ENCODE measurements at regions not wholly inside any gene's neighbourhood (a gene's known extent, or its start where the extent isn't known, plus 50 kb on each side); places are given as distances from the start of the nearest gene placed in this dataset.
"Not testable (repeated sequence)": the region's sequence is repeated elsewhere in the genome, so short reads cannot be mapped to it uniquely, and the experiment has no call there.

DNA sequence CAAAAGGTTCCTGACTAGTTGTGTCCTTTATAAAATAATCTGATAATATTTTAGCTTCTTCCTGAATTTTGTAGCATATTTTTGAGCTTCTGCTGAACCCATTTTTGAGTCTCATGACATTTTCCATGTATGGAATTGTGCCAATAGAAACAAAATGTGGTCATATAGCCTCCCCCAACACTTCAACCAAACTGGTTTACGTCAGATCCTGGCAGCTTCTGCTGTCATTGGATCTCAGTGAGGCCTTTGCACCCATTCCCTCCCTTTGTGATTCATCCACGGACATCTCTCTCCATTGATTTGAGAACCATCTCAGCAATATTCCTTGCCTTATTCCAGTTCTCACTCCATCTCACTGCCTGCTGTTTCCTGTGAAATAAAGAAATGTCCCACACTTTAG, 128.0 kb downstream of the GPCPD1 start:
- peak; percentile 63 for DNase-seq (ENCODE audit: low read depth)
- TF ChIP-seq, protein P1, sequence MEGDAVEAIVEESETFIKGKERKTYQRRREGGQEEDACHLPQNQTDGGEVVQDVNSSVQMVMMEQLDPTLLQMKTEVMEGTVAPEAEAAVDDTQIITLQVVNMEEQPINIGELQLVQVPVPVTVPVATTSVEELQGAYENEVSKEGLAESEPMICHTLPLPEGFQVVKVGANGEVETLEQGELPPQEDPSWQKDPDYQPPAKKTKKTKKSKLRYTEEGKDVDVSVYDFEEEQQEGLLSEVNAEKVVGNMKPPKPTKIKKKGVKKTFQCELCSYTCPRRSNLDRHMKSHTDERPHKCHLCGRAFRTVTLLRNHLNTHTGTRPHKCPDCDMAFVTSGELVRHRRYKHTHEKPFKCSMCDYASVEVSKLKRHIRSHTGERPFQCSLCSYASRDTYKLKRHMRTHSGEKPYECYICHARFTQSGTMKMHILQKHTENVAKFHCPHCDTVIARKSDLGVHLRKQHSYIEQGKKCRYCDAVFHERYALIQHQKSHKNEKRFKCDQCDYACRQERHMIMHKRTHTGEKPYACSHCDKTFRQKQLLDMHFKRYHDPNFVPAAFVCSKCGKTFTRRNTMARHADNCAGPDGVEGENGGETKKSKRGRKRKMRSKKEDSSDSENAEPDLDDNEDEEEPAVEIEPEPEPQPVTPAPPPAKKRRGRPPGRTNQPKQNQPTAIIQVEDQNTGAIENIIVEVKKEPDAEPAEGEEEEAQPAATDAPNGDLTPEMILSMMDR (conservative IDR thresholded peaks at IDR 0.05; ENCODE audit: control insufficient read depth, insufficient read depth, low read depth, low read length): no peak
- no peak overlapping the region for H3K4me3 ChIP-seq (ENCODE audit: control insufficient read depth, low read depth, low read length)

DNA sequence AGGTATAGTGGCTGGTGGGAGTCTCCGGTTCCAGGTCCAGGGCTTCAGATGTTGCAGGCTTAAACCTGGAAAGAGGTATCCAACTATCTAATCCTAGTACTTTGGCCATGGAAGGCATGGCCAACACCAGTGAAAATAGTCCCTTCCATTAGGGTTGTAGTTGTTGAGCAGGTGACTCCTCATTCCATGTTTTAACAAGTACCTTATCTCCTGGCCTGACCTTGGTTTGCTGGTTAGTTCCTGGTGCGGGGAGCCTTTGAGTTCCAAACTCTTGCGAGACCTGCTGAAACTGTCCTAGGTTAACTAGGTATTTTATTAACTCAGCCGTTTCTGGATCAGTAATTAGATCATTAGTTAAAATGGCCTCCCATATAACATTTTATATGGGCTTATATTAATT, 128.9 kb downstream of the GPCPD1 start:
- H3K4me3 ChIP-seq (ENCODE audit: control insufficient read depth, low read depth, low read length): no peak overlapping the region
- TF ChIP-seq, protein P1 (conservative IDR thresholded peaks at IDR 0.05; ENCODE audit: control insufficient read depth, insufficient read depth, low read depth, low read length): no peak
- DNase-seq (ENCODE audit: low read depth): no peak

DNA sequence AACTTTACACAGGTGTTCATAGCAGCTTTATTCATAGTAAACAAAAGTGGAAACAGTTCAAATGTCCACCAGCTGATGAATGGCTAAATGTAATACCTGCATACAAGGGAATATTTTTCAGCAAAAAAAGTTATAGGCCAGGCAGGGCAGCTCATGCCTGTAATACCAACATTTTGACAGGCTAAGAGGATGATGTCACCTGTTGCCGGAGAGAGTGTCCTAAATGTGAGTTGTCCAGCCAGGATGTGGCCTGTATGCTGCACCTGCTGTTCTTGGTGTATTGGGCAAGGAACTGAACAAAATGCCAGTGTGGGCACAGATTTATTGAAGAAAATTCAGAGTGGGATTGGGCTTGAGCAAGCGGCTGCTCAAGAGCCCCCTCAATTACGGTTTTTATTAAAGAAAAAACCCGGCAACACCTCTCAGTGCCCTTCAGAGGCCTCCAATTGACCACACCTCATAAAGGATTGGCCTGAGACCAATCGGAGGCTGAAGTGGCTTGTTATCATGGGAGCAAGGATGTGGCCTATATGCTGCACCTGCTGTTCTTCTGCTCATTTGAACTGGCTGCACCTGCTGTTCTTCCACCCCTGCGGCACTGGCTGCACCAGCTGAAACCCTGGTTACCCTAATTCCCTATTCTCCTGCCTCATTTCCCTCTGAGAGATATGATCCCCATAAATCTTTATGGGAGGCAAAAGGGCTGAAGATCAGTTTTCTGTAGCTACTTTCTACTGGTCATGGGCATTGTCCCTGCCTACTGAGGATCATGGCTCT, 129.8 kb downstream of the GPCPD1 start:
- H3K4me3 ChIP-seq (ENCODE audit: control insufficient read depth, low read depth, low read length): no peak overlapping the region
- DNase-seq (ENCODE audit: low read depth): no peak

DNA sequence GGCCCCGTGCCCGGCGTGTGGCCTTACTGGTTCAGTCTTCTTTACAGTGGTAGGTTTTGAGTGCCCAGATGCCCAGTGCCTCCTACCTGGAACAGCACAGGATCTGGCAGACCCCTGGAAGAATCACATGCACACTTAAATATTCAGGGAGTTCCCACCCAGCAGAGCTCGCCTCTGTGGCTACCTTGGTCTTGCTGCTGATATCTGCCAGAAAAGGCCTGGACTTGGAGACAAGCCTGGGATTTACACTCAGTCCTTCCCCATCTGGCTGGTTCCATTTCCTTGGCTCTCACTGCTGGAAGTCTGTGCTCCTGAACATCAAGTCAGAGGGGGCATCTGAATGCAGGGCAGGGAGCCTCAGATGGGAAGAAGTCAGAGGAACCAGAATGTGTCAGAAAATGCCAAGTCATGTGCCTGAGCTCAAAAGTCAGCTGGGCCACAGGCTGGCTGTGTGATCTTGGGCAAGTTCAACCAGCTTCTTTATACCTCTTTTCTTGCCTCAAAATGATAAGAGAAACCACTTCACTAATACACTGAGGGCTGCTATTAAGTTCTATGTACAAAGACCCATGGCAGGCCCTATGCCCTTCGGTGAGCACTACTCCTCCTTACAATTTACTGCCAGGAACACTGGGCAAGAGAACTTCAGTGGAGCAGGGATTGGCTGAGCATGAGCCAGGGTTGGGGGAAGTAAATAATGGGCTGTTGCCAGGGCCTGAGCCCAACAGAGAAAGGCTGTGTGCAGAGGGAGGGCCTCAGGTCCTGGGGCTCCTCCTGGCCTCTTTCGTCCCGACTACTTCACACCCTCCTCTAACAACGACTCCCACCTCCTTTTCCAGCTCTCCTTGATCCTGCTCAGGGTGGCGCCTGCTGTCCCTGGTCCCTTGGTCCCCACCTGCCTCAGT, 135.9 kb downstream of the GPCPD1 start:
- H3K4me3 ChIP-seq (ENCODE audit: control insufficient read depth, low read depth, low read length): no peak overlapping the region
- no peak for DNase-seq (ENCODE audit: low read depth)
- TF ChIP-seq, protein P1 (conservative IDR thresholded peaks at IDR 0.05; ENCODE audit: control insufficient read depth, insufficient read depth, low read depth, low read length): no peak

More for the DNA sequence above, 129.8 kb downstream of the GPCPD1 start:
- TF ChIP-seq, protein P1 (conservative IDR thresholded peaks at IDR 0.05; ENCODE audit: control insufficient read depth, insufficient read depth, low read depth, low read length): no peak

DNA sequence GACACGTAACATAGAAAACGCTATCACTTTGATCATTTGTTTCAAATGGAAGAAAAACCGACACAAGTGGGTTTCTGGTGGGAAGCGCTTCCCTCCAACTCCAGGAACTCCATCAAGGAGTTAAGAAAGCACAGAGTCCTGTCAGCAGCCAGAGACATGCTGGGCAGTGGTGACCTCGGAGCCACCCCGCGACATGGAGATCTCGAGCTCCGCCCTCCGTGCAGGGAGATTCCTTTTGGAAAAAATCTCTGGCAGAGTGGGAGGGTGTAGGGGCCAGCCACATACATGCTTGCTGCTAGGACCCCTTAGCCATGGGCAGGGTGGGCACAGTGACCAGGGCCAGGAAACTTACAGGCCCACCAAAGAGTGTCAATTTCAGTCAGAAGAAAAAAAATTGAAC, 138.9 kb downstream of the GPCPD1 start:
- H3K4me3 ChIP-seq (ENCODE audit: control insufficient read depth, low read depth, low read length); DNase-seq (ENCODE audit: low read depth): not testable (repeated sequence)

DNA sequence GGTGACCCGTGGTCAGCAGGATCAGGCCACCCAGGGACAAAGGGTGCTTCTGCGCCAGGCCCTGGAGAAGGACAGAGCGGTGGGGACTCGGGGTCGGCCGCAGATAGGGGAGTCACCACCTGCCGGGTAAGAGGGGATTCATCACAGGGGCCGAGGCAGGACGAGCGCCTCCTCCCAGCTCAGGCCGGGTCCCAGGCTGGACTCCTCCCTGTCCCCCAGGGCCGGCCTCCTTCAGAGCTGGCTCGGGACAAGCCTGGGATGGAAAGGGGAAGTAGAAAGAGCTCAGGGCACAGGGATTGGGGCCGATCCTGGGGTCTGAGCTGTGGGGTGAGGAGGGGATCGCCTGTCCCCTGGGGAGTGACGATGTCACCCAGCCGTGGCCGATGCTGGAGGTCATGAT, 139.4 kb downstream of the GPCPD1 start:
- TF ChIP-seq, protein P1 (conservative IDR thresholded peaks at IDR 0.05; ENCODE audit: control insufficient read depth, insufficient read depth, low read depth, low read length): no peak
- no peak for DNase-seq (ENCODE audit: low read depth)
- no peak overlapping the region for H3K4me3 ChIP-seq (ENCODE audit: control insufficient read depth, low read depth, low read length)

DNA sequence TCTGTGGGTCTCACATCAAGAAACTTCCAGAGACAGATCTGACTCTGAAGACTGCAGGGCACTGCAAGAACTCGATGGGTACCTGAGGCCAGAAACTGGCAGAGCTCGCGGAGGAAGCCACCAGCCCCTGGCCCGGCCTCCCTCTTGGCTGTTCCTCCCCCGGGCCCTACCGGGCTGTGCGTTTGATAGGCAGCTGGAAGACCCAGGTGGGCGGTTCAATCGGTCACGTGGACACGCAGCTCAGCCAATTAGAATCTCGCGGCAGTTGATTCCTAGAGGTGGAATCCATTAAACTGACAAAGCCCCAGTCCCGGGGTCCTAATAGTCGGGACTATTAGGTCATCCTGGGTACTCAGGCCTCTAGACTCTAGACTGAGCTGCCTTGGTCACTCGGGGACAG, 139.9 kb downstream of the GPCPD1 start:
- H3K4me3 ChIP-seq (ENCODE audit: control insufficient read depth, low read depth, low read length): no peak overlapping the region
- DNase-seq (ENCODE audit: low read depth): no peak
- TF ChIP-seq, protein P1 (conservative IDR thresholded peaks at IDR 0.05; ENCODE audit: control insufficient read depth, insufficient read depth, low read depth, low read length): no peak
